OCI-LY7 (cell line): ENCODE measurements at regions not wholly inside any gene's neighbourhood (a gene's known extent, or its start where the extent isn't known, plus 50 kb on each side); places are given as distances from the start of the nearest gene placed in this dataset.

Experiments
- BruUV-seq: library from RNA; stranded (reverse); fragments of 400-500 nt; replicated peaks from 2 replicates; lab custom pipeline; 2021; lab: Mats Ljungman, UMichigan
- CTCF ChIA-PET: fragments of 300-600 bp; sonication (Branson Sonifier 250); formaldehyde crosslinking; loops from one replicate; lab custom pipeline; 2022; ENCODE audit warnings: antibody characterized with exemption; ENCODE audit not compliant: unreplicated experiment; lab: Charles Lee
- POLR2A ChIA-PET: fragments of 300-600 bp; sonication (Branson Sonifier 250); formaldehyde crosslinking; loops from one replicate; lab custom pipeline; 2022; ENCODE audit warnings: antibody characterized with exemption; lab: Charles Lee
- DNase-seq: peaks from one replicate; pipeline ENCODE4 v3.0.0-alpha.2; 2015; ENCODE audit warnings: low spot score
- H2AFZ ChIP-seq: fragments of 200-600 bp; sonication (generic), shearing (Covaris generic); 2 replicates; pipeline ENCODE4 v1.6.1; 2014; ENCODE audit warnings: mild to moderate bottlenecking, antibody characterized with exemption, low read length, moderate library complexity
- H3K27ac ChIP-seq: fragments of 200-600 bp; sonication (generic); 2 replicates; pipeline ENCODE4 v1.5.1; 2014; ENCODE audit warnings: mixed run types, low read depth, mild to moderate bottlenecking, moderate library complexity, low read length, inconsistent platforms; ENCODE audit not compliant: poor library complexity, severe bottlenecking
- H3K36me3 ChIP-seq: fragments of 200-600 bp; sonication (generic); 2 replicates; pipeline ENCODE4 v1.6.1; 2014; ENCODE audit warnings: mild to moderate bottlenecking, antibody characterized with exemption, low read length, moderate library complexity, mixed read lengths; ENCODE audit not compliant: insufficient read depth
- H3K4me1 ChIP-seq: fragments of 200-600 bp; sonication (generic); 2 replicates; pipeline ENCODE4 v1.5.1; 2014; ENCODE audit warnings: mild to moderate bottlenecking, low read length; ENCODE audit not compliant: insufficient read depth, poor library complexity, severe bottlenecking
- H3K4me2 ChIP-seq: fragments of 200-600 bp; sonication (generic); 2 replicates; pipeline ENCODE4 v1.6.1; 2014; ENCODE audit warnings: mild to moderate bottlenecking, low read length
- H3K4me3 ChIP-seq: fragments of 200-600 bp; sonication (generic); 2 replicates; pipeline ENCODE4 v1.5.1; 2014; ENCODE audit warnings: mild to moderate bottlenecking, low read depth, low read length; ENCODE audit not compliant: poor library complexity, severe bottlenecking
- H3K79me2 ChIP-seq: fragments of 200-600 bp; sonication (generic); 2 replicates; pipeline ENCODE4 v1.6.1; 2016; ENCODE audit warnings: low read depth, mild to moderate bottlenecking, low read length, moderate library complexity, mixed read lengths; ENCODE audit not compliant: insufficient read depth
- H3K9me2 ChIP-seq: fragments of 200-600 bp; sonication (generic); 2 replicates; pipeline ENCODE4 v1.6.1; 2016; ENCODE audit warnings: mild to moderate bottlenecking, low read length, mixed read lengths; ENCODE audit not compliant: insufficient read depth
- H3K9me3 ChIP-seq: fragments of 200-600 bp; sonication (generic); 2 replicates; pipeline ENCODE4 v1.6.1; 2014; ENCODE audit warnings: mild to moderate bottlenecking, mixed run types, low read length, mixed read lengths
- H4K20me1 ChIP-seq: fragments of 200-600 bp; sonication (generic); 2 replicates; pipeline ENCODE4 v1.6.1; 2014; ENCODE audit warnings: mild to moderate bottlenecking, antibody characterized with exemption, low read length, moderate library complexity, mixed read lengths; ENCODE audit not compliant: insufficient read depth
- CTCF ChIP-seq: fragments of 200-600 bp; sonication (generic); conservative IDR thresholded peaks from 2 replicates; pipeline ENCODE4 v1.5.1; 2014; ENCODE audit warnings: mild to moderate bottlenecking, antibody characterized with exemption, low read length, moderate library complexity, mixed read lengths
- EZH2phosphoT487 ChIP-seq: fragments of 200-600 bp; sonication (generic); IDR thresholded peaks from 2 replicates; pipeline ENCODE4 v1.6.1; 2018; ENCODE audit warnings: low read depth, borderline replicate concordance, mild to moderate bottlenecking, mixed run types, antibody characterized with exemption, low read length, moderate library complexity, mixed read lengths
- intact Hi-C: fragments of 100-400 bp; cut with micrococcal nuclease; formaldehyde crosslinking; loops from one replicate; pipeline ENCODE4 v1.10.0; 2022; ENCODE audit not compliant: unreplicated experiment

DNA sequence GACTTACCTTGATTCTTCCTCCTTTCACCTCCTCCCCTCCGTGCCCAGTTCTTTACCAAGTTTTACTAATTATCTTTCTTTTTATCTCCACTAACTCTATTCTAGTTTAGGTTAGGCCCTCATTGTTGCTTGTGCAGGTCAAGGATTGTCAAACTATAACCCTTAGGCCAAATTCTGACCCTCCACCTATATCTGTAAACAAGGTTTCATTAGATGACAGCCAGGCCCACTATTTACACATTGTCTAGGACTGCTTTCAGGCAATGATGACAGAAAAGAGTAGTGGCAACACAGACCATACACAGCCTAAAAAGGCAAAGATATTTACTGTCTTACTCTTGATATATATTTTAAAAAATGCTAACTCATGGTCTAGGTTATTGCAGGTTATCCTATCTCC is 212.0 kb downstream of the RAD51AP2 start:
- no peaks in the 10 kb centered on the region for H3K9me3 ChIP-seq
- ChIA-PET POLR2A (no interaction called here), CTCF (no interaction called here)
- no peak overlapping the region for H3K4me2 ChIP-seq
- H3K36me3 ChIP-seq, result no peaks in the 10 kb centered on the region
- BruUV-seq, result no TSS peak
- intact Hi-C loops, result no loop called here
- H3K4me3 ChIP-seq, result no peak overlapping the region
- no peaks in the 10 kb centered on the region for H3K9me2 ChIP-seq
- no peak overlapping the region for H3K27ac ChIP-seq
- no peaks in the 10 kb centered on the region for H4K20me1 ChIP-seq
- no peaks in the 10 kb centered on the region for H3K4me1 ChIP-seq
- H3K79me2 ChIP-seq, result no peaks in the 10 kb centered on the region
- DNase-seq, result no peak
- no peak overlapping the region for H2AFZ ChIP-seq
- no peak for TF ChIP-seq EZH2phosphoT487

DNA sequence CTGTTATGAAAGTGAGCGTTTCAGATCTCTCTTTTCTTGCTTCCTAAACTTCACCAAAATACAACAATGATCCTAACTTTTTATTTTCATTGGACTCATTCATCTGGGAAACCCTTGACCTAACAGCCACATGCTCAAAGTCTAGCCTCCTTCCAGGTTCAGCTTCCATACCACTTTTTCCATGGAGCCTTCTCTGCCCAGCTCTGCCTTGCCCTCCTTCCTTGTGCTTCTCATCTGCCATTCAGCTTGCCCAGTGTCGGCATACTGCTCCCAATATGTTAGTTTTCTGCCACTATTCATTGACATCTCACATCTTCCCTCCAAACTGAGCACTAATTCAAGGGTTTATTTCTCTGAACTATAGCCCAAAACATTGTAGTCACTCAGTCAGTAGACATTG is 214.7 kb downstream of the RAD51AP2 start:
- TF ChIP-seq EZH2phosphoT487 (no peak), CTCF (no peak)
- H2AFZ ChIP-seq, result no peak overlapping the region
- no peak overlapping the region for H3K4me3 ChIP-seq
- intact Hi-C loops, result no loop called here
- no peaks in the 10 kb centered on the region for H3K79me2 ChIP-seq
- no peak overlapping the region for H3K27ac ChIP-seq
- no peak overlapping the region for H3K4me2 ChIP-seq
- no peaks in the 10 kb centered on the region for H4K20me1 ChIP-seq
- H3K9me3 ChIP-seq, result no peaks in the 10 kb centered on the region
- DNase-seq, result no peak
- no peaks in the 10 kb centered on the region for H3K4me1 ChIP-seq
- ChIA-PET CTCF (no interaction called here), POLR2A (interaction anchor here (0.5 to 0.8 kb wide), 2 partner anchors 114 to 172 kb away, joined by 3 to 4 read pairs; no protein-coding TSS in a partner anchor)
- BruUV-seq, result no TSS peak
- no peaks in the 10 kb centered on the region for H3K36me3 ChIP-seq
- H3K9me2 ChIP-seq, result no peaks in the 10 kb centered on the region

DNA sequence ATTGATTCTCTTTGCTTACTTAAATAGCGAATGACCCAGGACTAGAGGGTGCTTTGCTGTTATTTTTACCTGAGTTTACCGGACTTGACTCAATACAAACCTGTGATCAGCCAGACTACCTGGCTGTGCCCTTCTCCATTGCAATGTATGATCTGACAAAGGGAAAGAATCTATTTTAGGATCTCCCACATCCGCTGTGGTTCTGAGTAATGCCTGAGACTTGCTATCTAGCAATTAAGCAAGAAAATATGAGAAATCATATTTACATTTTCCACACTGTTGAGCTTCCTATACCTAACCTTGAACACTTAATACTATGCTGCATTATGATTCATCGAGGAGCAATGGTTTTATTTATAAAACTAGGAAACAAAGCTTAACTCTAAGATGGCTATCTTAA is 215.2 kb downstream of the RAD51AP2 start:
- ChIA-PET CTCF (interaction anchor here (0.5 kb wide), 1 partner anchor 576 kb away, joined by 3 read pairs; the partner anchor contains the start of gene KCNS3), POLR2A (interaction anchor here (0.6 to 1.3 kb wide), 4 partner anchors 80 to 244 kb away, joined by 3 to 5 read pairs (median 4); no protein-coding TSS in a partner anchor)
- Histone ChIP-seq H3K27ac (no peak overlapping the region), H4K20me1 (no peaks in the 10 kb centered on the region), H3K79me2 (no peaks in the 10 kb centered on the region), H3K4me1 (no peaks in the 10 kb centered on the region), H3K36me3 (no peaks in the 10 kb centered on the region), H3K9me2 (no peaks in the 10 kb centered on the region), H3K9me3 (no peaks in the 10 kb centered on the region), H2AFZ (no peak overlapping the region), H3K4me3 (no peak overlapping the region), H3K4me2 (no peak overlapping the region)
- no TSS peak for BruUV-seq
- TF ChIP-seq CTCF, result no peak
- TF ChIP-seq EZH2phosphoT487, result no peak
- intact Hi-C loops, result no loop called here
- no peak for DNase-seq
